ENCODE measurements at regions not wholly inside any gene's neighbourhood (a gene's known extent, or its start where the extent isn't known, plus 50 kb on each side); places are given as distances from the start of the nearest gene placed in this dataset.
A peak's percentile ranks its signal among the peaks of the same experiment; 100 is the strongest.

- TF ChIP-seq CTCF (IDR thresholded peaks at IDR 0.05; ENCODE audit: low read depth, low read length), result no peak
- TF ChIP-seq POLR2A (IDR thresholded peaks at IDR 0.05; ENCODE audit: extremely low read depth, insufficient read length), result no peak
- TF ChIP-seq MYC (IDR thresholded peaks at IDR 0.05; ENCODE audit: low read depth, low read length), result no peak
- no peak for TF ChIP-seq MAX (IDR thresholded peaks at IDR 0.05; ENCODE audit: low read depth, low read length)
- no peak for DNase-seq (ENCODE audit: low read depth)
- no peak overlapping the region for H3K4me3 ChIP-seq (ENCODE audit: low read depth, low read length)
These were observed 72.6 kb downstream of the SNRPE start for GRCh38 chr1:203934027-203934426.

GRCh38 chr1:203934651-203935050 lies 73.3 kb downstream of the SNRPE start:
- H3K4me3 ChIP-seq (ENCODE audit: low read depth, low read length), result no peak overlapping the region
- TF ChIP-seq MAX (IDR thresholded peaks at IDR 0.05; ENCODE audit: low read depth, low read length) (no peak), CTCF (IDR thresholded peaks at IDR 0.05; ENCODE audit: low read depth, low read length) (no peak), POLR2A (IDR thresholded peaks at IDR 0.05; ENCODE audit: extremely low read depth, insufficient read length) (no peak), MYC (IDR thresholded peaks at IDR 0.05; ENCODE audit: low read depth, low read length) (no peak)
- no peak for DNase-seq (ENCODE audit: low read depth)

- no peak for TF ChIP-seq CTCF (IDR thresholded peaks at IDR 0.05; ENCODE audit: low read depth, low read length)
- TF ChIP-seq MYC (IDR thresholded peaks at IDR 0.05; ENCODE audit: low read depth, low read length), result no peak
- no peak for TF ChIP-seq MAX (IDR thresholded peaks at IDR 0.05; ENCODE audit: low read depth, low read length)
- TF ChIP-seq POLR2A (IDR thresholded peaks at IDR 0.05; ENCODE audit: extremely low read depth, insufficient read length), result no peak
- no peak overlapping the region for H3K4me3 ChIP-seq (ENCODE audit: low read depth, low read length)
These were observed 73.9 kb downstream of the SNRPE start for GRCh38 chr1:203935321-203935720.

GRCh38 chr1:203937678-203938330 lies 76.4 kb downstream of the SNRPE start:
- DNase-seq (ENCODE audit: low read depth), result peak; percentile 19
- no peak overlapping the region for H3K4me3 ChIP-seq (ENCODE audit: low read depth, low read length)
- no peak for TF ChIP-seq CTCF (IDR thresholded peaks at IDR 0.05; ENCODE audit: low read depth, low read length)
- peak; percentile 51; the same call in 1 of the 2 replicates for TF ChIP-seq MYC (IDR thresholded peaks at IDR 0.05; ENCODE audit: low read depth, low read length)
- TF ChIP-seq POLR2A (IDR thresholded peaks at IDR 0.05; ENCODE audit: extremely low read depth, insufficient read length), result no peak
- peak; percentile 85 for TF ChIP-seq MAX (IDR thresholded peaks at IDR 0.05; ENCODE audit: low read depth, low read length)

More at GRCh38 chr1:203935321-203935720, 73.9 kb downstream of the SNRPE start:
- no peak for DNase-seq (ENCODE audit: low read depth)

GRCh38 chr1:203944651-203945404 lies 83.4 kb downstream of the SNRPE start:
- DNase-seq (ENCODE audit: low read depth), result no peak
- TF ChIP-seq POLR2A (IDR thresholded peaks at IDR 0.05; ENCODE audit: extremely low read depth, insufficient read length), result no peak
- no peak for TF ChIP-seq CTCF (IDR thresholded peaks at IDR 0.05; ENCODE audit: low read depth, low read length)
- no peak for TF ChIP-seq MYC (IDR thresholded peaks at IDR 0.05; ENCODE audit: low read depth, low read length)
- no peak for TF ChIP-seq MAX (IDR thresholded peaks at IDR 0.05; ENCODE audit: low read depth, low read length)
- H3K4me3 ChIP-seq (ENCODE audit: low read depth, low read length), result no peak overlapping the region
